A673 (cell line): ENCODE measurements at regions not wholly inside any gene's neighbourhood (a gene's known extent, or its start where the extent isn't known, plus 50 kb on each side); places are given as distances from the start of the nearest gene placed in this dataset.
A peak's percentile ranks its signal among the peaks of the same experiment; 100 is the strongest.

Experiments used
- BruUV-seq: library from RNA; stranded (reverse); fragments of 400-500 nt; replicated peaks from 2 replicates; lab custom pipeline; 2021; lab: Mats Ljungman, UMichigan
- CTCF ChIA-PET: fragments of 300-600 bp; sonication (Branson Sonifier 250); formaldehyde crosslinking; loops from one replicate; lab custom pipeline; 2022; ENCODE audit warnings: antibody characterized with exemption; lab: Charles Lee
- POLR2A ChIA-PET: fragments of 300-600 bp; sonication (Branson Sonifier 250); formaldehyde crosslinking; loops from one replicate; lab custom pipeline; 2022; ENCODE audit warnings: antibody characterized with exemption; ENCODE audit not compliant: low non-redundant PET; lab: Charles Lee
- DNase-seq: peaks from one replicate; pipeline ENCODE4 v3.0.0-alpha.2; 2015; ENCODE audit warnings: low spot score
- H3K27ac ChIP-seq: fragments of 200-600 bp; sonication (generic); 2 replicates; pipeline ENCODE4 v1.5.1; 2016; ENCODE audit warnings: mixed run types, low read depth, mild to moderate bottlenecking, mixed read lengths, antibody characterized with exemption, low read length; ENCODE audit not compliant: poor library complexity, severe bottlenecking
- H3K27me3 ChIP-seq: fragments of 200-600 bp; sonication (generic); replicated peaks from 2 replicates; pipeline ENCODE4 v1.6.1; 2017; ENCODE audit warnings: mixed run types, low read depth, mild to moderate bottlenecking, mixed read lengths, antibody characterized with exemption, low read length; ENCODE audit not compliant: insufficient read depth, poor library complexity
- H3K36me3 ChIP-seq: fragments of 200-600 bp; sonication (generic); 2 replicates; pipeline ENCODE4 v1.6.1; 2016; ENCODE audit warnings: mixed run types, mild to moderate bottlenecking, mixed read lengths, antibody characterized with exemption, low read length; ENCODE audit not compliant: insufficient read depth, poor library complexity, severe bottlenecking
- H3K4me1 ChIP-seq: fragments of 200-600 bp; sonication (generic); 2 replicates; pipeline ENCODE4 v1.6.1; 2017; ENCODE audit warnings: mixed run types, mild to moderate bottlenecking, mixed read lengths, antibody characterized with exemption, low read length; ENCODE audit not compliant: insufficient read depth, poor library complexity, severe bottlenecking
- H3K4me3 ChIP-seq: fragments of 200-600 bp; sonication (generic); 2 replicates; pipeline ENCODE4 v1.5.1; 2016; ENCODE audit warnings: low read depth, mixed run types, mild to moderate bottlenecking, mixed read lengths, low read length; ENCODE audit not compliant: poor library complexity, severe bottlenecking
- H3K9me3 ChIP-seq: fragments of 200-600 bp; sonication (generic); 2 replicates; pipeline ENCODE4 v1.6.1; 2016; ENCODE audit warnings: mixed run types, low read depth, mild to moderate bottlenecking, mixed read lengths, antibody characterized with exemption, low read length; ENCODE audit not compliant: poor library complexity, severe bottlenecking
- EZH2 ChIP-seq: fragments of 200-600 bp; sonication (generic); IDR thresholded peaks from 2 replicates; pipeline ENCODE4 v1.6.1; 2017; ENCODE audit warnings: borderline replicate concordance, low read depth, mild to moderate bottlenecking, mixed read lengths, antibody characterized with exemption, low read length; ENCODE audit not compliant: poor library complexity, severe bottlenecking
- intact Hi-C: fragments of 100-400 bp; cut with micrococcal nuclease; formaldehyde crosslinking; loops from one replicate; pipeline ENCODE4 v1.10.0; 2022; ENCODE audit not compliant: unreplicated experiment
- TF ChIP-seq, protein P1 (sequence below): fragments of 300-800, 200-600 bp; sonication (generic); conservative IDR thresholded peaks from 2 replicates; pipeline ENCODE4 v1.5.1; 2017; ENCODE audit warnings: low read depth, mild to moderate bottlenecking, antibody characterized with exemption, low read length, moderate library complexity, mixed read lengths

DNA sequence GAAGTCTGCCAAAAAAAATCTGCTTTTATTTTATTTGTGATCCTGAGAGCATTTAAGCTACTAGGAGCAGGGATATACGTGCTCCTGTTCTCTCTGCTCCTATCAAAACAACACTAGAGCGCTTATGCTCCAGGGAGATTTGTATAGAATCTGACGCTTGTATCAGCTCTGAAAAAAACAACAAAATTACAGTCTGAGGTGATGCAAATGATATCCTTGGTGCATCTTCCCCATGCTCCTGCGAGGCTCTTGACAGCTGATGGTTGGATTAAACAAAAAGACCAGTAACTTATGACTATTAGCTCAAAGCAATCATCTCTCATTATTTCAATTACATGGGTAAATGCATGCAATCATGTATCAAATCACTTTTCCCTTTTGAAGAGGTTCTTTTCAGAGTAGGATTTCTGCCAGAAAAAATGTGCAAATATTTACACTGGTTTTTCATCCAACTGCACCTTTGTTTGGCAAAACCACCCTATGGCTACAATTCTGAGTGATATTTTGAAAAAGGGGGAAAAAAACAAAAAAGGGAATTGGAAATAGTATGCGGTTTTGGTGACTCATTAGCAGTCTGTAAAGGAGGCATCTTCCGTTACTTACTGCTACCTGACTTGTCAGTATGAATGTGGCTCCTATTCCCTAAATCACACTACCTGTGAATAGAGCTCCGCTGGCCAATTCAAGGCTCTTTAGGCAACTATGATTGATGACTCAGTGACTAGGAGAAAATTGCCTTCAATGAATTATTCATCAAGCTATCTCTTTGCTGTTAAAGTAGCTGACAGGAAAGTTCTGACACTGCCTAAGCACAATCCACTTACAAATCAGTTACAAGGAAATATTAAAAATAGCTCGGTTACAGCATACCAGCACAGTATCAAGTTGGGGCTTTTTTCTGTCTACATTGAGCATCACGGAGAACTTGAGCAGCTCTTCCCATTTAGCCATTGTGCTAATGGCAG is 450.0 kb downstream of the FOXG1 start:
- no peak overlapping the region for H3K27ac ChIP-seq
- ChIA-PET CTCF (no interaction called here), POLR2A (no interaction called here)
- peaks cover 22% of the 10 kb centered on the region for H3K27me3 ChIP-seq
- DNase-seq = peak; percentile 64
- H3K9me3 ChIP-seq = no peaks in the 10 kb centered on the region
- H3K36me3 ChIP-seq = no peaks in the 10 kb centered on the region
- TF ChIP-seq, protein P1, sequence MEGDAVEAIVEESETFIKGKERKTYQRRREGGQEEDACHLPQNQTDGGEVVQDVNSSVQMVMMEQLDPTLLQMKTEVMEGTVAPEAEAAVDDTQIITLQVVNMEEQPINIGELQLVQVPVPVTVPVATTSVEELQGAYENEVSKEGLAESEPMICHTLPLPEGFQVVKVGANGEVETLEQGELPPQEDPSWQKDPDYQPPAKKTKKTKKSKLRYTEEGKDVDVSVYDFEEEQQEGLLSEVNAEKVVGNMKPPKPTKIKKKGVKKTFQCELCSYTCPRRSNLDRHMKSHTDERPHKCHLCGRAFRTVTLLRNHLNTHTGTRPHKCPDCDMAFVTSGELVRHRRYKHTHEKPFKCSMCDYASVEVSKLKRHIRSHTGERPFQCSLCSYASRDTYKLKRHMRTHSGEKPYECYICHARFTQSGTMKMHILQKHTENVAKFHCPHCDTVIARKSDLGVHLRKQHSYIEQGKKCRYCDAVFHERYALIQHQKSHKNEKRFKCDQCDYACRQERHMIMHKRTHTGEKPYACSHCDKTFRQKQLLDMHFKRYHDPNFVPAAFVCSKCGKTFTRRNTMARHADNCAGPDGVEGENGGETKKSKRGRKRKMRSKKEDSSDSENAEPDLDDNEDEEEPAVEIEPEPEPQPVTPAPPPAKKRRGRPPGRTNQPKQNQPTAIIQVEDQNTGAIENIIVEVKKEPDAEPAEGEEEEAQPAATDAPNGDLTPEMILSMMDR = no peak
- TF ChIP-seq EZH2 = no peak
- H3K4me1 ChIP-seq = peaks cover 5% of the 10 kb centered on the region
- intact Hi-C loops = no loop called here
- BruUV-seq = no TSS peak
- no peak overlapping the region for H3K4me3 ChIP-seq

DNA sequence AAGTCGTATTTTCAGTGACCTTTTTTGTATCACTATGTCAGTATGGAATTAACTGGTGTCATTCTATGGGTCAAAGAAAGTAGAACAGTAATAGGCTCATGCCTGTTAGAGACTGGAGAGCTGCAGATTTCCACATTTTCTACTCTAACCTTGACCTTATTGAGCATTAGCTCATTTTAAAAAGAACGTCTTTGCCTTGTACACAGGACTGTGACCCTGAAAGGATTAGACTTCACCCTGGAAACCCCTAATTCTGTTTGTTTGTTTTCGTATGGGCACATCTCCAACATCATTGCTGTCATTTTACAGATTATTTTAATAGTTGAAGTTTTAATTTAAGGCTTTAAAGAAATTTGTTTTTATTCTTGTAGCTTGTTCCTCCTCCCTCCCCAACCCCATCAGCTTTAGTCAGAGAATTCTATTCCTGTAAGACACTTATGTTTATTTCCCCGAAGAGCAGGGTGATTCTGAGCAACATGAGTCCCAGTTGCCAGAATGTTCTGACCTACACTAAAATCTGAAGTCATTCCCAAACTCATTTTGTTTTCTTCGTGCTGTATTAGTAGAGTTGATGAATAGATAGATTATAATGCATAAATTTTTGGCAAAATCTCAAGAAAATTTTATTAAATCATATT is 451.3 kb downstream of the FOXG1 start:
- peaks cover 28% of the 10 kb centered on the region for H3K27me3 ChIP-seq
- TF ChIP-seq EZH2 = no peak
- TF ChIP-seq, protein P1 = no peak
- no peak overlapping the region for H3K27ac ChIP-seq
- no peaks in the 10 kb centered on the region for H3K9me3 ChIP-seq
- no peak for DNase-seq
- H3K36me3 ChIP-seq = no peaks in the 10 kb centered on the region
- CTCF ChIA-PET = no interaction called here
- POLR2A ChIA-PET = no interaction called here
- intact Hi-C loops = no loop called here
- no peak overlapping the region for H3K4me3 ChIP-seq
- H3K4me1 ChIP-seq = peaks cover 5% of the 10 kb centered on the region
- no TSS peak for BruUV-seq

DNA sequence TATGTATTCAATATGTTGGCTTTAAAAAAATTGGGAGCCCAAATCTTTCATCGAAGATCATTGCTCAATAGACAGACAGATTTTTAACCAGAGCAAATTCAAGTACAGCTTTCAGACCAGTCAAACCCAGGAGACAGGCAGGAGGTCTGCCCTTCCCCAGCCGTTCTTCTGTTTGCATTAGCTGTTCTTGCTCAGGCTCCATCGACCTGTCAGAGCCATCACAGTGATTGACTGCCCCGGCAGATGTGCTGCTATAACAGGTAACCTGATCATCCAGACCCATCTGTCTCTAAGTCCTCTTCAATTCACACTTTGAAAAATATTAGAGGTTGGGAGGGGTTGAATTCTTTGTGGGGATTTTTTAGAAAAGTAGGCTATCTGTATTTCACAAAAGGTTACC is 453.5 kb downstream of the FOXG1 start:
- H3K36me3 ChIP-seq = no peaks in the 10 kb centered on the region
- CTCF ChIA-PET = no interaction called here

More for the DNA sequence above, 453.5 kb downstream of the FOXG1 start:
- intact Hi-C loops = loop anchor here (5.0 kb wide), 3 partner anchors 302 to 463 kb away; no protein-coding TSS in a partner anchor
- H3K9me3 ChIP-seq = no peaks in the 10 kb centered on the region
- no peak overlapping the region for H3K27ac ChIP-seq
- H3K4me1 ChIP-seq = peaks cover 5% of the 10 kb centered on the region
- POLR2A ChIA-PET = no interaction called here
- DNase-seq = no peak
- H3K27me3 ChIP-seq = peaks cover 30% of the 10 kb centered on the region
- no peak for TF ChIP-seq EZH2
- TF ChIP-seq, protein P1 = no peak
- no peak overlapping the region for H3K4me3 ChIP-seq
- no TSS peak for BruUV-seq
